Common myeloid progenitor, CD34-positive (primary cell): ENCODE measurements at regions not wholly inside any gene's neighbourhood (a gene's known extent, or its start where the extent isn't known, plus 50 kb on each side); places are given as distances from the start of the nearest gene placed in this dataset.

Experiments
- CTCF ChIA-PET: fragments of 350-600 bp; sonication (Branson Sonifier 250); formaldehyde crosslinking; loops from one replicate; lab custom pipeline; 2021; ENCODE audit warnings: antibody characterized with exemption; lab: Charles Lee
- POLR2A ChIA-PET: fragments of 350-600 bp; sonication (Branson Sonifier 250); formaldehyde crosslinking; loops from one replicate; lab custom pipeline; 2021; ENCODE audit warnings: antibody characterized with exemption; lab: Charles Lee
- DNase-seq, 3 donors: peaks; one replicate each; pipeline versions ENCODE4 v3.0.0 to v3.0.0-alpha.2; 2013
- H3K27ac ChIP-seq, 2 experiments: 1 replicate in 1 of 2; 2 replicates in 1 of 2; pipeline ENCODE4 v1.7.0; 2013; ENCODE audit warnings: inconsistent platforms in 2 of 2, low read length in 2 of 2, mild to moderate bottlenecking in 2 of 2, low read depth in 1 of 2, moderate library complexity in 1 of 2; ENCODE audit not compliant: severe bottlenecking in 2 of 2, insufficient read depth in 1 of 2, poor library complexity in 1 of 2
- H3K27me3 ChIP-seq, 5 experiments: replicated peaks in 2 of 5; 1 replicate in 3 of 5; 2 replicates in 2 of 5; pipeline versions ENCODE4 v1.6.1 to v1.7.0; 2013; ENCODE audit warnings: low read length in 4 of 5, mild to moderate bottlenecking in 2 of 5, moderate library complexity in 2 of 5, inconsistent platforms in 1 of 5; ENCODE audit not compliant: insufficient read depth in 5 of 5, control insufficient read depth in 4 of 5
- H3K36me3 ChIP-seq, 4 experiments: 1 replicate in 2 of 4; 2 replicates in 2 of 4; pipeline versions ENCODE4 v1.6.1 to v1.7.0; 2013; ENCODE audit warnings: low read length in 3 of 4, control low read depth in 1 of 4, mild to moderate bottlenecking in 1 of 4; ENCODE audit not compliant: control insufficient read depth in 4 of 4, insufficient read depth in 4 of 4
- H3K4me1 ChIP-seq, 4 experiments: 1 replicate in 3 of 4; 2 replicates in 1 of 4; pipeline versions ENCODE4 v1.6.1 to v1.7.1; 2013; ENCODE audit warnings: low read length in 3 of 4, mild to moderate bottlenecking in 3 of 4, control low read depth in 1 of 4, inconsistent platforms in 1 of 4, moderate library complexity in 1 of 4; ENCODE audit not compliant: control insufficient read depth in 4 of 4, insufficient read depth in 4 of 4; ENCODE audit errors: control extremely low read depth in 1 of 4
- H3K4me3 ChIP-seq, 7 experiments: 1 replicate in 4 of 7; 2 replicates in 3 of 7; pipeline versions ENCODE4 v1.5.1 to v1.7.0; 2013; ENCODE audit warnings: mild to moderate bottlenecking in 7 of 7, low read length in 6 of 7, moderate library complexity in 6 of 7, inconsistent platforms in 2 of 7, low read depth in 2 of 7, control low read depth in 1 of 7; ENCODE audit not compliant: insufficient read depth in 4 of 7, control insufficient read depth in 1 of 7; ENCODE audit errors: extremely low read depth in 1 of 7
- H3K9me3 ChIP-seq, 5 experiments: 1 replicate in 4 of 5; 2 replicates in 1 of 5; pipeline versions ENCODE4 v1.6.1 to v1.7.1; 2013; ENCODE audit warnings: low read length in 4 of 5, mild to moderate bottlenecking in 2 of 5, inconsistent platforms in 1 of 5, low read depth in 1 of 5, moderate library complexity in 1 of 5; ENCODE audit not compliant: control insufficient read depth in 4 of 5, insufficient read depth in 2 of 5; ENCODE audit errors: control extremely low read depth in 1 of 5
- WGBS: methylation state at CpG from one replicate; pipeline ENCODE4 v1.1.5; 2013; ENCODE audit not compliant: insufficient coverage; 5-methylcytosine and 5-hydroxymethylcytosine counted together

GRCh38 chr15:95304947-95305400 lies 1025.5 kb upstream of the NR2F2 start:
- Histone ChIP-seq H3K9me3 (peaks cover 0 to 8% (median 0%) of the 10 kb centered on the region in 5 experiments), H3K36me3 (no peaks in the 10 kb centered on the region), H3K4me3 (no peak overlapping the region), H3K27ac (no peak overlapping the region), H3K4me1 (no peaks in the 10 kb centered on the region), H3K27me3 (peaks cover 2 to 48% (median 13%) of the 10 kb centered on the region in 5 experiments)
- WGBS = 60% methylated on average over 1 of the region's 4 CpGs
- ChIA-PET POLR2A (no interaction called here), CTCF (interaction anchor here (2.3 kb wide), 1 partner anchor 12 kb away, joined by 7 read pairs; no protein-coding TSS in a partner anchor)
- no peak for DNase-seq

- H3K4me1 ChIP-seq = no peaks in the 10 kb centered on the region
- CTCF ChIA-PET = no interaction called here
Observed at GRCh38 chr15:95307115-95307514, 1023.4 kb upstream of the NR2F2 start.

GRCh38 chr15:95319242-95319641 lies 1011.3 kb upstream of the NR2F2 start:
- 100% methylated on average over 1 of the region's 4 CpGs for WGBS
- no peak for DNase-seq
- Histone ChIP-seq H3K27ac (no peak overlapping the region), H3K9me3 (peaks cover 0 to 6% (median 2%) of the 10 kb centered on the region in 5 experiments), H3K4me1 (no peaks in the 10 kb centered on the region), H3K36me3 (no peaks in the 10 kb centered on the region), H3K27me3 (peaks cover 0 to 12% (median 2%) of the 10 kb centered on the region in 5 experiments), H3K4me3 (no peak overlapping the region)
- ChIA-PET CTCF (no interaction called here), POLR2A (no interaction called here)

More at GRCh38 chr15:95307115-95307514, 1023.4 kb upstream of the NR2F2 start:
- no peak overlapping the region for H3K27ac ChIP-seq
- POLR2A ChIA-PET = no interaction called here
- H3K4me3 ChIP-seq = no peak overlapping the region
- H3K36me3 ChIP-seq = no peaks in the 10 kb centered on the region
- H3K27me3 ChIP-seq = peaks cover 4 to 40% (median 8%) of the 10 kb centered on the region in 5 experiments
- no peak for DNase-seq
- no peaks in the 10 kb centered on the region for H3K9me3 ChIP-seq
- WGBS = 100% methylated on average over 1 of the region's 4 CpGs

DNA sequence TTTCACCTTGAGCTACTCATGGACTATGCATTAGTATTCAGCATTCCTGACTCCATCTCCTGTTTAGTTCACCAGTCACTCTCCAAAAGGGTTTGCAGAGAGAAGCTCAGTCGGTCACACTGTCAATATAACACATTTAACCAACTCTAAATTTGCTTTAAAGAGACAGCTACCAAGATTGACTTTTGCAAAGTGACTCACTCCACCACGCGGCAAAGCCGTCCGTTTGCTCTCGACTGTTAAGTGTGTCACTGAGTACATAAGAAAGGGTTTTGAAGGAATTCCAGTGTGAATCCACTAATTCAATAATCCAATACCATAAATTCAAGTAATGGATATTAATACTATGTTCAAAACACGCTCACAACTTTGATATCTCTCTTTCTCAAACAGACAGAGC lies 1006.7 kb upstream of the NR2F2 start:
- no peaks in the 10 kb centered on the region for H3K36me3 ChIP-seq
- H3K4me3 ChIP-seq = no peak overlapping the region
- peaks cover 15 to 53% (median 20%) of the 10 kb centered on the region in 5 experiments for H3K27me3 ChIP-seq
- H3K9me3 ChIP-seq = no peaks in the 10 kb centered on the region
- H3K27ac ChIP-seq = no peak overlapping the region
- no CpG with 5 or more reads among the region's 7 CpGs for WGBS
- CTCF ChIA-PET = no interaction called here
- POLR2A ChIA-PET = no interaction called here
- DNase-seq = no peak
- peaks cover 0 to 3% (median 0%) of the 10 kb centered on the region in 4 experiments for H3K4me1 ChIP-seq

DNA sequence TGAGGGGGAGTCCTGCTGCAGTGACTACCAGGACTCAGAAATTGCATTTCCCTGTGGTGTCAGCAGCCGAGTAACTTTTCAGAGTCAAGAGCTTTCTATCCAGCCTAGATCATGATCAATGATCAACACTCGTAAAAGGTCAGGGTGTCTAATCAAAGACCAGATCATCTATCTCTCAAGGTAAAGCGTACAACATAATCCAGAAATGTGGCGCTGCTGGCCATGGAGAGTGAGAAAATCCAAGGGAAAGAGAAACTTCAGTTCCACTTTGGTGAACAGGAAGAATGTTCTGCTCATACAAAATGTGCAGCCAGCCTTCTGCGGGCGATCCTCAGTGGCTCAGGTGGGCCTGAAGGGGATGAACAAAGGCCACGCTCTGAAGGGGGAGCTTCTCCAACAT lies 1005.8 kb upstream of the NR2F2 start:
- H3K27me3 ChIP-seq = peaks cover 19 to 60% (median 22%) of the 10 kb centered on the region in 5 experiments
- no peak for DNase-seq
- no peak overlapping the region for H3K4me3 ChIP-seq
- no peak overlapping the region for H3K27ac ChIP-seq
- no peaks in the 10 kb centered on the region for H3K9me3 ChIP-seq
- POLR2A ChIA-PET = no interaction called here
- 97% methylated on average over 4 of the region's 7 CpGs for WGBS
- no peaks in the 10 kb centered on the region for H3K36me3 ChIP-seq
- CTCF ChIA-PET = no interaction called here
- peaks cover 0 to 3% (median 0%) of the 10 kb centered on the region in 4 experiments for H3K4me1 ChIP-seq

- H3K27me3 ChIP-seq = peaks cover 20 to 62% (median 22%) of the 10 kb centered on the region in 5 experiments
- 65% methylated on average over 3 of the region's 7 CpGs for WGBS
- H3K4me1 ChIP-seq = peaks cover 0 to 3% (median 0%) of the 10 kb centered on the region in 4 experiments
- H3K4me3 ChIP-seq = no peak overlapping the region
- DNase-seq = no peak
- CTCF ChIA-PET = interaction anchor here (0.6 kb wide), 1 partner anchor 509 kb away, joined by 3 read pairs; no protein-coding TSS in a partner anchor
- H3K9me3 ChIP-seq = no peaks in the 10 kb centered on the region
- no peaks in the 10 kb centered on the region for H3K36me3 ChIP-seq
- POLR2A ChIA-PET = interaction anchor here (0.7 kb wide), 1 partner anchor 17 kb away, joined by 3 read pairs; no protein-coding TSS in a partner anchor
- H3K27ac ChIP-seq = no peak overlapping the region
Observed at GRCh38 chr15:95325763-95326404, 1004.6 kb upstream of the NR2F2 start.
